ENCODE measurements at regions not wholly inside any gene's neighbourhood (a gene's known extent, or its start where the extent isn't known, plus 50 kb on each side); places are given as distances from the start of the nearest gene placed in this dataset.
"Not testable (repeated sequence)": the region's sequence is repeated elsewhere in the genome, so short reads cannot be mapped to it uniquely, and the experiment has no call there.

DNA sequence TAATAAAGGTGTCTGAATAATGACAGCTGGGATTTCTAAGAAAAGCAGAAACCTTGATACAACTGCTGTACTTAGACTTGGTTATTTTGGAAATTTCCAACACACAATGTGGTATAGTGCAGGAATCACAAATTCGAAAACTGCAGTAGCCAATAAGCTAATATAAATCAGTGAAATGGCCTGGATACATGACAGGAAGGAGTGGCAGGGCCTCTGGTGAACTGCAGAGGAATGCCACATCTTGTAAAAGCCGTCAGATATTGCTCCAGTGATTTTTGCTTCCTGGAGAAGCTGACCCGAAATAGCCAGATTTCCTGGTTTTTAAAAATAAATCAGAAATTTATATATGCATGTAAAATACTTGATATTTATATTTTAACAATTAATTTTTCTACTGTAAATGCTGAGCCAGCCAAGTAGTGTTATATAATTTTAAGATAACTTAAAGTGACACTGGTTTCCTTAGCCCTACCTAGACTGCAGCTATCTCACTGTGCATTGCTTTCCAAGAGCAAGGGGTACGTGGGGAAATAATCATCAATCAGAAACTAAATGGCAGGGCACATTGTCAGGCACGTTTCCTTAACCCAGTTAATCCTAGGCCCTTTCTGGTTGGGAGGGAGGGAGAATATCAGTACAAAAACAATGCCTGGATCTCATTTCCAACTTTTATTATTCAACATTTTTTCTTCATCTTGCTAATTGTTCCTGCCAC, 182.4 kb downstream of the RASEF start:
- no peak for DNase-seq

DNA sequence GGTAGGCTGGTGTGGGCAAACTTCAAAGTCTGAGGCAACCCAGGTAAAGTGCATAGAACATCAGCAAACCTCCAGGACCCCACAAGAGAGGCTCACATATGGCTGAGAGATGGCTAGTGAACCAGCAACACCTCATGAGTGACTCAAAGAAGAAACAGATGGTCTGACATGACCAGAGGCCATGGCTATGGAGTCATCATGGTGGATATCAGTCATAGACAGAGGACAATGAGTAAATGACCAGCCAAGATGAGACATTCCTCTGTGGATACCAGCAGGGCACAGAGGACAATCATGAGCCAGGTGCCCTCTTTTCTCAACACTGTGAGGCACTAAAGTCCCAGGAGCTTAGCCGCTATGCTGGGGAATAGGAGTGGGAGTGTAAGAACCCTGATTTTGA, 180.8 kb downstream of the RASEF start:
- DNase-seq: no peak

DNA sequence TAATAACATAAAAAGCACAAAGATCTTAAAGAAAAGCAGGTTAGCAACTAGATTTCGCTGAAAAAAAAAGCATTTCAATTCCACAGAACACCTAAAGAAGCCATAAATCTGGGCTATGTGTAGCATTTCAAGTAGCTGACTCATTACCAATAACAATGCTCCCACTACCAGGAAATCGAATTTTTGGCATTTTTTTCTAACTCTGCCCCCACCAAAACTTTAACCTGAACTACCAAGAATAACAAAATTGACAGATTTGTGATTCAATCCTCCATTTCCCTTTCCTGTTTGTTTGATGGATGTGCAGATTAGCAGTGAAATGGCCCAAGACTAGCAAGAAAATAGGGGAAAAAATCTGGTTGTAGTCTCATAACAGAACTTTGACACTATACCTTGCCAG, 180.2 kb downstream of the RASEF start:
- no peak for DNase-seq

DNA sequence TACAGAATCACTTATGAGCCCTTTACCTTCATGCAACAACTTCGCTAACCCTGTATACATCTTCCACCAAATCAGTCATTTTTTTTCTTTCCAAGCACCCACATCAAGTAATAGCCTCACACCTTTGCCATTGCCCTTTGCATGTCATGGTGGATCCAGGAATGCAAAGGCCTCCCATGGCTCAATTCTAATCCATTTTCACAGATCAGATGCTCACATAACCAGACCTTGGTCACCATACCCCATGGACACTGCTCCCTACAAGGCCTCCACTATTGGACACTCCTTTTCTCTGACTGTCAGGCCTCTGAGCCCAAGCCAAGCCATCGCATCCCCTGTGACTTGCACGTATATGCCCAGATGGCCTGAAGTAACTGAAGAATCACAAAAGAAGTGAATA, 179.5 kb downstream of the RASEF start:
- no peak for DNase-seq

DNA sequence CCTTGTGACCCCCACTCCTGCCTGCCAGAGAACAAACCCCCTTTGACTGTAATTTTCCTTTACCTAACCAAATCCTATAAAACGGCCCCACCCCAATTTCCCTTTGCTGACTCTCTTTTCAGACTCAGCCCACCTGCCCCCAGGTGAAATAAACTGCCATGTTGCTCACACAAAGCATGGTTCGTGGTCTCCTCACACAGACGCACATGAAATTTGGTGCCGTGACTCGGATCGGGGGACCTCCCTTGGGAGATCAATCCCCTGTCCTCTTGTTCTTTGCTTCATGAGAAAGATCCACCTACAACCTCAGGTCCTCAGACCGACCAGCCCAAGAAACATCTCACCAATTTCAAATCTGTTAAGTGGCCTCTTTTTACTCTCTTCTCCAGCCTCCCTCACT, 179.0 kb downstream of the RASEF start:
- DNase-seq: not testable (repeated sequence)

DNA sequence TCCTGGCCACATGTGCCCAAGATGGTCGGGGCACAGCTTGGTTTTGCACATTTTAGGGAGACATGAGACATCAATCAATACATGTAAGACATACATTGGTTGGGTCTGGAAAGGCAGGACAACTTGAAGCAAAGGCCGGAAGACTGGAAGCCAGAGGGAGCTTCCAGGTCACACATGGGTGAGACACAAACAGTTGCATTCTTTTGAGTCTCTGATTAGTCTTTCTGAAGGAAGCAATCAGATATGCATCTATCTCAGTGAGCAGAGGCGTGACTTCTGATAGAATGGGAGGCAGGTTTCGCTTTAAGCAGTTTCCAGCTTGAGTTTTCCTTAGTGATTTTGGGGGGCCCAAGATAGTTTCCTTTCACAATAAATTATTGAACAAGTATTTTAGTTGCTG, 172.5 kb downstream of the RASEF start:
- no peak for DNase-seq

DNA sequence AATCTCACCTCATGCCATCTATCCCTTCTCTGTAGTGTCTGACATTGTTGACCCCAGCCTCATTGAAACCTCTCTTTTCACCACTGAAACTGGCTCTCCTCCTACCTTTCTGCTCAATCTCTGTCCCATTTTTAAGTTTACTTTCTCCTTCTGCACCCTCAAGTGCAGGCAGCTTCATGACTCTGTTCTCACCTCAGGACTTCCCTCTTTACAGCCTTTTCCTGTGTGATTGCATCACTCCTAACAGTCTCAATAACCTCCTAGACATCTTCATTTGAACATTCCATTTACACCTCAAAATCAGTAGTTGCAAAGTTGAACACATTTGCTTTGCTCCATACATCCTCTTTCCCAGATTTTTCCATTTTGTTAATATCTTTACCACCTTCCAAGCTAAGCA, 172.1 kb downstream of the RASEF start:
- DNase-seq: no peak

DNA sequence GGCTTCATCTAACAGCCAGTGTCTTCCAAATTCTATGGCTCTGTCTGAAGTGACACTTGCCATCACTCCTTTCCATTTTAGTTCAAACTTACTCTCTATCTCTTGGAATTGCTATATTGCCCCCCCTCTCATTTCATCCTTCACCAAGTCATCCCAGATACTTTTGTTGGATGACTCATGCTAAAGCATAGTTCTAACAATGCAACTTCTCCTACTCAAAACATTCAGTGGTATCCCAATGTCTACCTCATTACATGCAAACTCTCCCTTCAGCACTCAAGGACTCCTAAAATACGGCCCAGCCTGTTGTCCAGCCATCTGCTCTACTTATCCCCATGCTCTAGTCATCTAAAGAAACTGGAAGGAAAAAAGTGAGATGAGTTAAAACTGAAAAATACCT, 171.6 kb downstream of the RASEF start:
- no peak for DNase-seq

DNA sequence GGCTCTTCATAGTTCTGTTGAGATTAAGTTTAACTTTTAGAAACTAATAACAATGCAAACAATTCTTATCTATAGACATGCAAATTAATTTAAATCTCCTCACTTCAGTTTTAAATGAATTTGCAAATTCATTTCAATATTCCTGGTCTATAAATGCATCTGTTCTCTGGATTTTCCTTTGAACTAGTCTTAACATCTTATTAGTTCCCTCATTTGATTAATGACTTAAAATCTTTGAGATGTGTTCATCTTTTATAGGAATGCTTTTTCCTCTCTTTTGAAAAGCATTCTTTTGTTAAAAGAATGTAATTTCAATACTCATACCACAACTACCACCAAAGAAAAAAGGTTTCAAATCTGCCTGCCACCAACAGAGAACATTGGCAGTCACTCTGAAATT, 169.4 kb downstream of the RASEF start:
- DNase-seq: no peak

DNA sequence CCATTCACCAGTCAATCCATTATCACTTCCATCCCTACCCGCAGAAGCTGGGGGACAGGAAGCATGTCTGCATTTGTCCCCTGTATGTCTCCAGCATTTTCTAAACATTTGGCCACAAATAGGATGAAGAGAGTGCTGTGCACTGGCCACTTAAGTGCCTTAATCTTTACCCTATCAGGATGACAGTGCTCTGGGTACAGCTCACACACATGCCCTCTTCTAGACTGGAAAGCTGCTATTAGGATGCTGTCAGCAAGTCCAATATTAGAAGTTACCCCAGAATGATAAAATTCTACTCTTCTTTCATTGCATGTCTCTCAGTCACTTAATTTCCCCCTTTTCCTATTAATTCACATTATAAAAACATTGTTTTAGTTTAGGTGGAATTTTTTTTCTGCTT, 168.4 kb downstream of the RASEF start:
- DNase-seq: no peak

DNA sequence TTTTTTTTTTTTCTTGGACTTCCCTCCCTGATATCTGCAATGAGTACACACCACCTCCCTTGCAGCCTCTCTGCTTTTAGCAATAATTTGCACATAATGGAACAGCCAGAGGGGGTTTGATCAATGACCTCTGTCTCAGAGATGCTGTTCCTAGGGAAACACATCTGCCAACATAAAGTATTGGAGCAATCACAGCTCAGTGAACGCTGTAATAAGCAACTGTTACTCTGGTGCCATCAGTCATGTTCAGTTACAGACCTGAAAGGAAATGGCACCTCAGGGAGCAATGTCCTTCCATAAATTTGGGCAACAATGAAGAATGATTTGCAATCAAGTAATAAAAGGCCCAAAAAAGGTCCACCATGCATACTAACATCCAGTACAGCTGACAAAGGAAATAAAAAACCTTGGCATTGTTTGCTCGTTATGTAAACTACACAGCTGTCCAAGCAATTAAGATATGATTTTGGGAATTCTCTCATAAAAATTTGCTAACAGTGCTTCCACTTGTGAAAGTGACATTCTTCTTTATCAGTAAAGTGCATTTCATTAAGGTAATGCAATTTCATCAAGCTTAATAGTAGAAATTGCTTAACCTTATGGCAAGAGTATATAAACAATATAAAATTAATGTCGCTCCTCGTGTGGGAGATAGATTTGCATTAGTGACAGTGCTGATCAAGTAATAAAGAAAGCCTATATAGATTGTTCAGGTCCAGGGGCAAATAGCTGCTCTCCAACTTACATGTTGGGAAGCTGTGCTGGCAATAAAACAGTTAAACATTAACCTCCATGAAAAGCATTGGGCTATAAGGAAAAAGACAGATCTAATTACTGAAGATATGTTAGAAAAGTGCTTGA, 167.8 kb downstream of the RASEF start:
- DNase-seq: peak; percentile 57

DNA sequence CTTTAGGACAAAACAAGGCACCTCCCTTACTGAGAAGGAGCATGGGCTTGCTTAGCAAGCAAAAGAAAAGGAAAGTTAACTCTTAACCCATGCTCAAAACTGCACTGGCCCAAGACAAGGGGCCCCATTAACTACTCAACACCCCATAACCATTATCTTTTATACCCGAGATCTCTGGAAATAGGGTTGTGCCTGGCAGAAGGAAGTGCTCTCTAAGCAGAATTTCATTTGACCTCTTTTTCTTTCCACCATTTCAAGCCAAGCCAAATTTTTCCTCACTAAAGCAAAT, 167.2 kb downstream of the RASEF start:
- DNase-seq: no peak

DNA sequence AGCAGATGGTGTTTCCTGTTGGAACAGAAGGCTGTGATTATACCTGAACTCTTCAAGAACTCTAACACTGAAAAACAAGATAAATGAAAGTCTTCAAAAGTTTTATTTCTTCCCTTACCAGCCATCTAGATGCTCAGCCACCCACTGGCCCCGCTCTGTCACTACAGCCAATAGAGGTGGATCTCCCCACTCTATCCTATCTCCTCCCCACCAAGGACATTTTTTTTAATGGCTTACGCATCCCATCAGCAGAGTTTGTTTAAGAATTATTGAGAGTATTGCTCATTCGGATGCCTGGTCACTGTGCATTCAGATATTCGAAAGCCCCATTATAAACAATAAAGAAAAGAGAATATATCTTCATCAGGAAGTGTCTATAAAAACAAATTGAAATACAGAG, 159.4 kb downstream of the RASEF start:
- no peak for DNase-seq

DNA sequence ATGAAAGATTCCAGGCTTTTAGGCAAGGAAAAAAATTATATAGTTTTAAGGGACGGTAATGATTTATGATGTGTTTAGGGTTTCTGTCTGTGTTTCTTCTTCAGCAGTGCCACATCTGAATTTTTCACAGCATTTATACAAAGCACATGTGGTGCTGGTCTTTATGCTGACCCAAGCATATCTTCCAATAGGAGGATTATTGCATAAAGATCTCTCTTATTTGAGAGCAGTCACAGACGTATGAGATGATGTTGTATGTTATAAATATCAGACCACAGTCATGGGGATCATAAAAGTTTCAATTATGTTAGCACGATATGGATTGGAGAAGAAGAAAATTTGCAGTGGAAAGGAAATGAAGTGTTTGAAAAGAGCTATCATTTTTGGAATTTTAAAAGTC, 150.9 kb downstream of the RASEF start:
- DNase-seq: no peak

DNA sequence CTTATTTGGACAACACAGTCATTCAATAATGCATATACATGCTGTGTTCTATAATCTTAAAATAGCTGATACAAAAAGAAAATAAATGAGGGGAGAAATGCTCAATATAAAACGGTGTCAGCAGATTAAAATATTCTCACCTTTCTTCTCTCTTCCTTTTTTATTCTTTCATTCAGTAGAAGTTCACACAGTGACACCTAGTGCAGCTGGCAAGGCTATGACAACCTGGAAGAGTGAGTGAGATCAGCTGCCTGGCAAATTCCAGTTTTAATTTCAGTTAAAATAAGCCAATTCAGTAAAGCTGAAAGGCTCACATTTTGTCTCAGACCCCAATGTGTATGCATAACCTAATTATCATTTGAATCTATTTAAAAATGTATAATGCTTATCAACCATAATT, 150.3 kb downstream of the RASEF start:
- no peak for DNase-seq

DNA sequence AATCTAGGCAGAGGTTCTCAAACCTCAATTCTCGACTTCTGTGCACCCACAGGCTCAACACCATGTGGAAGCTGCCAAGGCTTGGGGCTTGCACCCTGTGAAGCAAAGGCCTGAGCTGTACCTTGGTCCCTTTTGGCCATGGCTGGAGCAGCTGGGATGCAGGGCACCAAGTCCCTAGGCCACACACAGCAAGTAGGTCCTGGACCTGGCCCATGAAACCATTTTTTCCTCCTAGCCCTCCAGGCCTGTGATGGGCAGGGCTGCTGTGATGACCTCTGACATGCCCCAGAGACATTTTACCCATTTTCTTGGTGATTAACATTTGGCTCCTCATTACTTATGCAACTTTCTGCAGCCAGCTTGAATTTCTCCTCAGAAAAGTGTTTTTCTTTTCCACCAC, 146.7 kb downstream of the RASEF start:
- not testable (repeated sequence) for DNase-seq

DNA sequence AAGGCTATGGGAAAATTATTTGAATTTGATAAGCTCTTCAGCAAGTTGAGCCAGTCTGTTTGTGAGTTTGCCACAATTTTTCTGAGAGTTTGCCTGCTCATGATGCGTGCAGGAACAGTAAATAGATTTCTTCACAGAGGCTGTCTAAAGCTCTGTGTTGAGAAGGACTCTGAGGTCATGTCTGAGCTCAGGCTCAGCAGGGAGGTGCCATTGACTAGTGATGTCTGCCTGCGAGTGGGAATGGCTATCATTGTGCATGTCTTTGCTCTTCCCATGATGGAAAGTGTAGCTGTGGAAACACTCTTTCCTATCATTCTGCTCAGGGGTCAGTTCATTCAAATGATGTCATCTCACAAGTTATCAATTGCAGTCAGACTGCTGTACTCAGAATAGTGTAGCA, 142.8 kb downstream of the RASEF start:
- DNase-seq: no peak

DNA sequence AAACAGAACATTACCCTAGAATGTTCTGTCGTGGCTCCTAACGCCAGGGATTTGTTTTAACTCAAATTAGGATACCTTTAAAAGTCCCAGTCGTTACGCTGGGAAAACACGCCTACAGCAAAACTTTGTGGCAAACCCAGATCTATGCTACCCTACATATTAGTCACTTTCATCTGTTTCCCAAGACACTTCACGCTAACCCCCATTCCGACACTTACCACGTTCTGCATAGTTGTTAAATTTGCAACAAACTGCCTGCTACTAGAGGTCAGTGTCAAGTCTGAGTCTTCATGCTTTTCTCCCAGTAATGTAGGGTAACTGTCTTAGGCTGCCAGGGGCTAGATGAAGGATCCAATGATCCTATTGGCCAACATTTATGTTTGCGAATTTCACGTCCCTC, 140.3 kb downstream of the RASEF start:
- no peak for DNase-seq

DNA sequence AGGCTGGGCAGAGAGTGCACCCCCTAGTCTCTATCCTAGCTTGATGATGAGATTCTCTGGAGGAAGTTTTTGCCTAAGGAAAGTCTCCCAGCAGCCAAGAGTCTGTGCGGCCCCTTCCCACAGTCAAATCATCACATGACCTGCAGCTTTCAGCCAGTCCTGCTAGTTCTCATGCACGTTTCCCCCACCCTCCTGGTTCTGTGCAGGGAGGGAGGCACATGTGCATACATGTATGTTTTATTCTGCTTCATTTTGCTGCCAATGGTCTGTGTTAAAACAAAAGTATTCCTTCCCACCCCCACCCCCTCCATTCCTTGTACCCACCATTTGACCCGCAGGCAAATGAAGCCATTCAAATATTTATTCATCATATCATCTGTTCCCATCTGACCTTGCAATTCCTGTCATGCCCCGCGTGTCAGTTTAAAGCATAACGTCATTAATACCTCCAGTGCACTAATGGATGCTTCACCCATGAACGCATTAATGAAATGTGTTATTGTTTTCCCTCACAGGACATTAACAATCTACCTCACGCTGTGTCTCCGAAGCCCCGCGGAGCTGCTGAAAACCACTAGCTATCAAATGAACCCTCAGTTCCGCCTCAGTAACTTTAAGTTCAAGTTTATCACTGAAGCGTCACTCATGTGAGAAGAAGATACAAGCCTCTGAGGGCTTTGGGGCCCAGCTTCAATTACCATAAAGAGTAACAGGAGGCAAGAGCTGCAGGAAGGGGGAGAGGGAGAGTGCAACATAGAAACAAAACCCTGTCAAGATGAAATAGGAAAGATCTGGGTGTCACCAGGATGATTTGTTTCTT, 139.6 kb downstream of the RASEF start:
- peak; percentile 52 for DNase-seq

DNA sequence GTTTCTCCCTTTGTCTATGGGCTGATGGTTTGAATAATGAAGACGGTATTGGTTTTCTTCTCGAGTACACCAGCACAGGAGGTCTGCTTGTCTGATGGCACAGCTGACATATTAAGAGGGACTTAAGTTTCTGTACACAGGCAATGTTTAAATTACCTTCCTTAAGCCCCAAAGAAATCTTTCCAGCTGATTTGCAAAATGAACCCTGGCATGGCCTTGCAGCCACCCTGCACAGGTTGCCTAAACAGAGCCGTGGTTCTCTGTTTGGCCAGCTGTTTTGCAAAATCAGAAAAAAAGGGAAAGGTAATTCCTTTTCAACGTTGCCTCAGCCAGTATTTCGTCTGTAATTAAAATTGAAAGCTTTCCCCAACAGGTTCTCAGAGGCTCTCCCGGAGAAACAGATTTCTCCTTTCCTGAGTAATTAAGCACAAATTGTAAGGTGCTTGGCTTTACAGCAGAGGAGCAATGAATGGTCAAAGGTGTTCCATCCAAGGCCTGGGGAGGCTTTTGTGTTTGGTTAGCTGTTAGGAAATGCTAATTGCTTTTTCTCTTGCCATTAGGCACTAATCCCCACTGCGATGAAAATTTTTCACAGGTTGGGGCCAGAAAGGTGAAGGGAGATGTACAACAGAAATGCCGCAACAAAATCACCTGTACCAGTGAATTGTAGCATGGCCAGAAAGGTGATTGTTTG, 138.9 kb downstream of the RASEF start:
- peak; percentile 51 for DNase-seq

Measured in COR-L47 (cell line).